ENCODE measurements at regions not wholly inside any gene's neighbourhood (a gene's known extent, or its start where the extent isn't known, plus 50 kb on each side); places are given as distances from the start of the nearest gene placed in this dataset.

- DNase-seq (ENCODE audit: missing footprints) (no peak), ATAC-seq (no peak)
- intact Hi-C loops (cut with DNase I): no loop called here
These were observed 346.9 kb upstream of the ROBO1 start for GRCh38 chr3:80114694-80115093.

- DNase-seq (ENCODE audit: missing footprints) (no peak), ATAC-seq (no peak)
- intact Hi-C loops (cut with DNase I): no loop called here
These were observed 345.5 kb upstream of the ROBO1 start for GRCh38 chr3:80113331-80113730.

DNA sequence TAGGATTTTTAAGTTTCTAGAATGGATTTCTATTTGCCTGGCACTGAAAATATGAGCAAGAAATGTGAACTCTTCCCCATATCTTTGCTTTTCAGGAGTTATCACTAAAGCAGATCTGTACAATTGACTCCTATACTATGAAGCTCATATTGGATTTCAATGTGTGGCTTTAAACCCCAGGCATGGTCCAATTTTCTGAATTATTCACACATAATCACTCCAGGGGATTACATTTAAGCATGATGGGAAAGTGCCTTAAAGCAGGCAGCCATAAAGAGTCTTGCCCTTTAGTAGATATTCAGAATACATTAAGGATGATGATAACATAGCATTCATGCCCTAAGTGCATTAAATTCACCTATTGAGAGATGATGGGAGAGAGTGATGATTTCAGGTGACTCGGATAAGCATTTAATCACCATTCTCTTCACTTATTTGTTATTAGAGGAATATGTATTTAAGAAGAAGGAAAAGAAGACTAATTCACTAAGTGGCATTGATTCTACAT, 331.8 kb upstream of the ROBO1 start:
- DNase-seq (ENCODE audit: missing footprints) (no peak), ATAC-seq (no peak)
- intact Hi-C loops (cut with DNase I): no loop called here

DNA sequence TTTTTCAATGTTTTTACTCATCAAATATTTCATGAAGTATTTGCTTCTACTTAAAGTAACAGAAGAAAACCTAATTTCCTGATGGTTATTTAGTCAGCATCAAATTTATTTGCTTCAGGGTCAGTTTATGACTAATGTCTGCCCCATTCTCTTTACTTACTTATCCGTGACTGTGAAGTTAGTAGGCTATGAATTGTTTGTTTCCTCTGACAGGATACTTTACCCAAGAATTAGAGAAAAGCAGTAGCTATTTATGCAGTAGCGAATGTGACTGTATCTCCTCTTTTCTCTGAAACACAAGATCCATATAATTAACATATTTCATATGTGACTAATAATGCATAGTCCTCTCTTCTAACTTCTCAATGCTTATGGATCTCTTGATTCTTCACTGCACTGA, 329.9 kb upstream of the ROBO1 start:
- ATAC-seq (no peak), DNase-seq (ENCODE audit: missing footprints) (no peak)
- intact Hi-C loops (cut with DNase I): no loop called here

DNA sequence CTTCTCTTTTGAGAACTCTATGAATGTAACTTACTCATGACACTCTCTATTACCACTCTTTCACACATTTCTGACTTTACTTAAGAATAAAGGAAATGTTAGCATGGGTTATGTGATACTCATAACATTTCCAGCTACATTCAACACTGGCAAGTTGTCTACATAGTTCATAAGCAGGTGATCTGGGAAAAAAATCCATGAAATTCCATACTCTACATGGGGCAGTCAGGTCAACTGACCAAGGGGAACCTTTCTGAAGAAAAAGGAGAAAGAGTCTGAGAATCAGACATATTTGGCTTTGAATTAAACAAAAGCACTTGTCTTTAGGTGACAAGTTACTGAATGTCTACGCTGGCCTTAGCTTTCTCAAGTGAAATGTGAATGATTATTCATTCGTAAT, 329.1 kb upstream of the ROBO1 start:
- ATAC-seq (no peak), DNase-seq (ENCODE audit: missing footprints) (no peak)
- intact Hi-C loops (cut with DNase I): no loop called here

GRCh38 chr3:80094589-80094988, 326.8 kb upstream of the ROBO1 start:
- intact Hi-C loops (cut with DNase I): no loop called here
- DNase-seq (ENCODE audit: missing footprints) (no peak), ATAC-seq (no peak)

DNA sequence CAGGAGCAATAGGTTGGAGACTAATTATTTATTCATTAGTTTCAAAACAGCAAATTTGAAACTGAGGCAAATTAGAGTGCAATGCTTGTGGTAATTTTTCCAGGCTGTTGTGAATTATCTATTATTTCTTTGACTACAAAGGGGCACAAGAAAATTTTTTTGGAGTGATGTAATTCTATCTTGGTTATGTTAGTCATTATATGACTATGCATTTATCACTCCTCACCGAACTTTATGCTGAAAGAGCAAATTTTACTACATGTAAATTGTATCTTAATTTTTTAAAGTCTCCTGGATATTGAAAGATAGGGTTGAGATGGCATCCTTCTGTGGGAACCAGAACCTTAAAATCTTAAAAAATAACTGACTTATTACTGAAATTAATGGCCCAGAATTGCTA, 320.0 kb upstream of the ROBO1 start:
- intact Hi-C loops (cut with DNase I): no loop called here
- DNase-seq (ENCODE audit: missing footprints) (no peak), ATAC-seq (no peak)

- no peak for ATAC-seq
These were observed 318.6 kb upstream of the ROBO1 start for GRCh38 chr3:80086426-80086825.

GRCh38 chr3:80079886-80080285, 312.1 kb upstream of the ROBO1 start:
- intact Hi-C loops (cut with DNase I): no loop called here
- ATAC-seq (no peak), DNase-seq (ENCODE audit: missing footprints) (no peak)

More at GRCh38 chr3:80086426-80086825, 318.6 kb upstream of the ROBO1 start:
- intact Hi-C loops (cut with DNase I): no loop called here
- no peak for DNase-seq (ENCODE audit: missing footprints)

GRCh38 chr3:80068459-80068858, 300.7 kb upstream of the ROBO1 start:
- ATAC-seq (no peak), DNase-seq (ENCODE audit: missing footprints) (no peak)
- intact Hi-C loops (cut with DNase I): no loop called here

DNA sequence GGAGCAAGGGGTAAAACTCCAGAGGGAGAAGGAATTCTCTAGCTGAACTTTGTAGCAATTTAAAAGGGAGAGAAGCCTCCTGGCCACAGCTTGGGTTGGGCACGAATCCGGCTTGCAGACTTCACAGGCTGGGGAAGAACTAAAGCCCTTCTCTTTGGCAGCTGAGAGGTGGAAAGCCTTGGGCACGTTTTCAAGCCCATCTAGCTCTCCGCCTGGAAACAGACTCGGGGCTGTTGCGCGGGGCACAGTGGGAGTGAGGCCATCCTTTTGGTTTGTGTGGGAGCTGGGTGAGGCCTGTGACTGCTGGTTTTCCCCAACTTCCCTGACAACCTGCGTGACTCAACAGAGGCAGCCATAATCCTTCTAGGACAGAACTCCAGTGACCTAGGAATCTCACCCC, 295.7 kb upstream of the ROBO1 start:
- no peak for DNase-seq (ENCODE audit: missing footprints)
- no peak for ATAC-seq
- intact Hi-C loops (cut with DNase I): no loop called here

DNA sequence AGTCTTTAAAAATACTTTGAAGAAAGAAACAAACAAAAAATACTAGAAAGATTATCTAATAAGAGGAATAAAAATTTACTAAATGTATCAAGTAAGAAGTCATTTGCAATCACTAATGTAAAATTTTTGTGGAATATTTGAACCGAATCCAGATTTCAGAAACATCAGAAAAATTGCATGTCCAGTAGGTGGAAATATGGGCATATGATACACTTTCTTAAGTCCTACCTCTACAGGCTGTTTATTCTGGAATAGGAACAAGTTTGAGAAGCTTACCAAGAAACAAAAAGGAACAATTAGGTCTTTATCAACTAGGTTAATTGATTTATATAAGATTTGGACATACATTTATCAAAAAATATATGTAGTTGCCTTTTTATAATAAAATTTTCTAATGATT, 292.9 kb upstream of the ROBO1 start:
- intact Hi-C loops (cut with DNase I): no loop called here
- no peak for ATAC-seq

GRCh38 chr3:80055306-80055705, 287.5 kb upstream of the ROBO1 start:
- intact Hi-C loops (cut with DNase I): no loop called here

More for the DNA sequence above, 292.9 kb upstream of the ROBO1 start:
- DNase-seq (ENCODE audit: missing footprints): no peak

GRCh38 chr3:80052271-80052670, 284.5 kb upstream of the ROBO1 start:
- intact Hi-C loops (cut with DNase I): no loop called here
- peak; percentile 46 for DNase-seq (ENCODE audit: missing footprints)
- no peak for ATAC-seq

More at GRCh38 chr3:80055306-80055705, 287.5 kb upstream of the ROBO1 start:
- DNase-seq (ENCODE audit: missing footprints): no peak
- no peak for ATAC-seq

GRCh38 chr3:80051602-80051962, 283.8 kb upstream of the ROBO1 start:
- intact Hi-C loops (cut with DNase I): no loop called here
- no peak for ATAC-seq
- DNase-seq (ENCODE audit: missing footprints): no peak

DNA sequence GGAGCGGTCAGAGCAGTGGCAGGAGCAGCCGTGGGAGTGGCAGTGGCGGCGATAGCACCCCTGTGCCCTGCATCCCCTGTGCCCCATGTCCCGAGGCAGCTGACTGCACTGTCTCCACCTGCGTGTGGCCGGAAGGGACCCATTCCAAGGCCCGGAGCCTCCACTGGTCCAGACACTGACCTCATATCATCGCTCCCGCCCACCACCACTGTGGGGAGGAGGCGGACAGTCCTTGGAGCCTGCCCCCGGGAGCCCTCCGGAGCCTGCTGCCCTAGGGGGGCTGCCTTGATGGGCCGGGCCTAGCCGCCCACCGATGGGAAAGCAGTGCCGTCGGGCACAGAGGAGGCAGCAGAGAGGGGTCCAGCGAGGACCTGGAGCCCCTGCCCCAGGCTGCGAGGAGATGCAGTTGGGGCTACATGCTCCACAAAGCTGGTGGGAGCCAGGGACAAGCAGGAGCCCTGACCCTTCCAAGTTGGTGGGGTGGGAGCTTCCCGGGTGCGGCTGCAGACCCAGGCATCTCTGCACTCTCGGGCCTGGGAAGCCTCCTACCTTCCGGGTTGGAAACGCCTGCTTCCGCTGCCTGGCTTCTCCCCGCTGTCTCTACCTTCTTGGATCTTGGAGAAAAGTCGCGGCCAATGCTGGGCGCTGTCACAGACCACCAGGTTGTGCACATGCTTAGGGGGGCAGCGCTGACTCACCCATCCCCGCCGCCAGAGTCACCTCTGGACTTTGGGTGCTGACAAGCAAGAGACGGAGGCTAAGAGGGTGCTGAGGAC, 283.2 kb upstream of the ROBO1 start:
- no peak for ATAC-seq
- intact Hi-C loops (cut with DNase I): no loop called here

GRCh38 chr3:80043226-80043625, 275.4 kb upstream of the ROBO1 start:
- DNase-seq (ENCODE audit: missing footprints) (no peak), ATAC-seq (no peak)
- intact Hi-C loops (cut with DNase I): no loop called here

More for the DNA sequence above, 283.2 kb upstream of the ROBO1 start:
- peak; percentile 40 for DNase-seq (ENCODE audit: missing footprints)

GRCh38 chr3:80040067-80040466, 272.3 kb upstream of the ROBO1 start:
- ATAC-seq: no peak
- intact Hi-C loops (cut with DNase I): no loop called here
- DNase-seq (ENCODE audit: missing footprints): no peak

DNA sequence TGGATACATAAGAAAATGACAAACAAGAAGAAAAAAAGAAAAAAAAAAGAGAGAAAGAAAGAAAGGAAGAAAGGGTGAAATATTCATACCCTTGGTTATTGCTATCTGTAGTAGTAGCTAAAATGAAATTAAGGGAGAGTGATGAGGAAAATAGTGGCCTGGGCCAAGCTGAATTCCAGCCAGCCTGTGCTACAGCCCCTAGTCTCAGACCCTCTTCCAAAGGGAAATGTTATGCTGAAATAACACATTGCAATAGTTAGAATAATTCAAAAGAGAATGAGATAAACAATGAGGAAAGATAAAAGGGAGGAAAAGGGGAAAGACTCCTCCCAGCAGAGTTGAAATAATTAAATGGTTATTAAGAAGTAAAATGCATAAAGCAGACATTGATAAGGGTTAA, 268.4 kb upstream of the ROBO1 start:
- intact Hi-C loops (cut with DNase I): no loop called here
- DNase-seq (ENCODE audit: missing footprints): no peak
- ATAC-seq: no peak

GRCh38 chr3:80035021-80035420, 267.2 kb upstream of the ROBO1 start:
- ATAC-seq (no peak), DNase-seq (ENCODE audit: missing footprints) (no peak)
- intact Hi-C loops (cut with DNase I): no loop called here

DNA sequence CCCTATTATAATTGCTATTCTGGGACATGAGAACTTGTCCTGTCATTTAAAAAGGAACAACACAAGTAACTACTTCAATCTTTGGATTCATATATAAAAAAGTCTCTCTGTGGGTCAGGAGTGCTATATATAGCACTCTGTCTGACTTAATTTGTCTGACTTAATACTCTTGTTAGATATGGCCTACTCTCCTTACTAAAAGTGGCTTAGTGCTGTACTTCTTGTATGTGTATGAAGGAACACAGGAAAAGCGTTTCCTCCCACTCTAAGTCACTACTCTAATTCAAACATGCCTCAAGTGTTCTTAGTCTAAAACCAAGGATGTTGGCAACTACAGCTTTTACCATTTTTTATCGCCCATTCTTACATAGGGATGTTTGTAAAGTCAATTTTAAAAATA, 255.2 kb upstream of the ROBO1 start:
- intact Hi-C loops (cut with DNase I): no loop called here
- no peak for DNase-seq (ENCODE audit: missing footprints)
- ATAC-seq: no peak
